K562 (cell line): ENCODE measurements at regions not wholly inside any gene's neighbourhood (a gene's known extent, or its start where the extent isn't known, plus 50 kb on each side); places are given as distances from the start of the nearest gene placed in this dataset.

ENCODE experiments used
- ATAC-seq: fragments of 200-7000 bp; cut with Tn5 transposase; 3 replicates; pipeline ENCODE4 v1.9.1; 2020; ENCODE audit warnings: moderate library complexity
- BruUV-seq: library from RNA; stranded (reverse); fragments of 400-500 nt; replicated peaks from 2 replicates; lab custom pipeline; 2021; lab: Mats Ljungman, UMichigan
- CTCF ChIA-PET: fragments of 300-600 bp; formaldehyde crosslinking; extraction: SDS; loops from one replicate; lab custom pipeline; 2021; ENCODE audit warnings: low intra/inter-chr PET ratio; lab: Yijun Ruan, JAX
- POLR2A ChIA-PET: fragments of 300-600, 350-650 bp; sonication (Branson Sonifier 250); formaldehyde crosslinking; extraction: SDS; loops from one replicate; lab custom pipeline; 2021; ENCODE audit warnings: antibody characterized with exemption, inconsistent platforms; lab: Yijun Ruan, JAX
- DNase-seq, 4 experiments: peaks; one replicate each; pipeline versions ENCODE4 v3.0.0 to v3.0.0-alpha.2; 2011 to 2018; ENCODE audit warnings: low spot score in 3 of 4, mixed read lengths in 3 of 4; ENCODE audit errors: extremely low read depth in 1 of 4
- FAIRE-seq: peaks from 2 replicates; lab custom pipeline; 2011; peaks lifted over from hg19 to GRCh38; lab: Jason Lieb, UNC
- H2AFZ ChIP-seq: 2 replicates; pipeline ENCODE4 v1.6.0; 2011; ENCODE audit warnings: low read depth, low read length, control low read depth, inconsistent platforms
- H3K27ac ChIP-seq: fragments of 200-600 bp; 3 replicates; pipeline ENCODE4 v1.8.0; 2011; ENCODE audit warnings: low read depth, mild to moderate bottlenecking, control low read depth, inconsistent platforms, low read length, moderate library complexity, mixed read lengths; ENCODE audit errors: extremely low read depth
- H3K27me3 ChIP-seq, 2 experiments: fragments of 300-600 bp in 1 of 2; 2 replicates in 1 of 2; 3 replicates in 1 of 2; pipeline versions ENCODE4 v1.6.0 to v1.8.0; 2011; ENCODE audit warnings: inconsistent platforms in 2 of 2, low read length in 2 of 2, mild to moderate bottlenecking in 1 of 2, mixed read lengths in 1 of 2, moderate library complexity in 1 of 2; ENCODE audit not compliant: control insufficient read depth in 2 of 2, insufficient read depth in 2 of 2
- H3K36me3 ChIP-seq: fragments of 300-600 bp; 3 replicates; pipeline ENCODE4 v1.8.0; 2011; ENCODE audit warnings: mild to moderate bottlenecking, low read length, inconsistent platforms; ENCODE audit not compliant: control insufficient read depth, insufficient read depth
- H3K4me1 ChIP-seq, 2 experiments: fragments of 200-600 bp in 1 of 2; replicated peaks in 1 of 2; 2 replicates in 1 of 2; 3 replicates in 1 of 2; pipeline versions ENCODE4 v1.5.1 to v1.8.0; 2011; ENCODE audit warnings: inconsistent platforms in 2 of 2, low read length in 2 of 2, mild to moderate bottlenecking in 1 of 2, mixed read lengths in 1 of 2, moderate library complexity in 1 of 2; ENCODE audit not compliant: control insufficient read depth in 2 of 2, insufficient read depth in 2 of 2
- H3K4me2 ChIP-seq: 2 replicates; pipeline ENCODE4 v1.6.1; 2011; ENCODE audit warnings: low read length, control low read depth, inconsistent platforms, mixed read lengths; ENCODE audit not compliant: insufficient read depth
- H3K4me3 ChIP-seq: fragments of 200-600 bp; sonication (generic), shearing (Covaris generic); 2 replicates; pipeline ENCODE4 v1.5.1; 2016; ENCODE audit warnings: control low read depth, inconsistent platforms
- H3K79me2 ChIP-seq: fragments of 200-600 bp; 3 replicates; pipeline ENCODE4 v1.8.0; 2011; ENCODE audit warnings: low read length, inconsistent platforms; ENCODE audit not compliant: control insufficient read depth, insufficient read depth
- H3K9ac ChIP-seq, 2 experiments: 2 replicates each; pipeline versions ENCODE4 v1.6.0 to v1.6.1; 2011; ENCODE audit warnings: low read depth in 2 of 2, low read length in 2 of 2, control low read depth in 1 of 2, inconsistent platforms in 1 of 2, mild to moderate bottlenecking in 1 of 2, mixed read lengths in 1 of 2; ENCODE audit not compliant: insufficient read depth in 1 of 2
- H3K9me1 ChIP-seq: one replicate; pipeline ENCODE4 v1.6.0; 2011; ENCODE audit warnings: inconsistent platforms, mild to moderate bottlenecking, low read length, moderate library complexity; ENCODE audit not compliant: control insufficient read depth, insufficient read depth
- H3K9me3 ChIP-seq: replicated peaks from 2 replicates; pipeline ENCODE4 v1.5.1; 2011; ENCODE audit warnings: low read depth, low read length, inconsistent platforms; ENCODE audit not compliant: control insufficient read depth, insufficient read depth
- H4K20me1 ChIP-seq: replicated peaks from 2 replicates; pipeline ENCODE4 v1.6.1; 2011; ENCODE audit warnings: low read length, inconsistent platforms, mixed read lengths; ENCODE audit not compliant: control insufficient read depth, insufficient read depth
- ADNP ChIP-seq: fragments of 200-800 bp; sonication (Bioruptor generic); IDR thresholded peaks from 2 replicates; pipeline ENCODE4 v1.6.1; 2016; ENCODE audit warnings: missing genetic modification characterization, missing compliant biosample characterization
- CC2D1A ChIP-seq: fragments of 450-650 bp; IDR thresholded peaks from 2 replicates; pipeline ENCODE4 v1.6.1; 2017; ENCODE audit warnings: mild to moderate bottlenecking
- EP300 ChIP-seq: IDR thresholded peaks from 2 replicates; pipeline ENCODE4 v1.6.1; 2012; ENCODE audit warnings: low read length, improper control_type of control experiment
- GABPB2 ChIP-seq: fragments of 250-450 bp; sonication (Bioruptor Pico); conservative IDR thresholded peaks from 2 replicates; pipeline ENCODE4 v1.5.1; 2021; ENCODE audit warnings: mild to moderate bottlenecking
- KAT8 ChIP-seq: fragments of 450-650 bp; IDR thresholded peaks from 2 replicates; pipeline ENCODE4 v1.6.1; 2016; ENCODE audit warnings: low read depth, mild to moderate bottlenecking
- KLF1 ChIP-seq: fragments of 450-650 bp; IDR thresholded peaks from 2 replicates; pipeline ENCODE4 v1.6.1; 2016; ENCODE audit warnings: missing genetic modification characterization, missing compliant biosample characterization
- NEUROD1 ChIP-seq: fragments of 150-350 bp; IDR thresholded peaks from 2 replicates; pipeline ENCODE4 v1.6.1; 2014; ENCODE audit warnings: borderline replicate concordance, low read length, low read depth; ENCODE audit not compliant: partially characterized antibody
- NFE2 ChIP-seq: IDR thresholded peaks from 2 replicates; pipeline ENCODE4 v1.6.1; 2014; ENCODE audit warnings: antibody characterized with exemption, low read depth
- NFIC ChIP-seq: fragments of 450-650 bp; IDR thresholded peaks from 2 replicates; pipeline ENCODE4 v1.6.1; 2017; ENCODE audit warnings: mild to moderate bottlenecking, inconsistent platforms
- POLR2AphosphoS2 ChIP-seq: IDR thresholded peaks from 2 replicates; pipeline ENCODE4 v1.6.1; 2012; ENCODE audit warnings: low read length, improper control_type of control experiment
- SMC3 ChIP-seq: conservative IDR thresholded peaks from 2 replicates; pipeline ENCODE4 v1.6.1; 2011; ENCODE audit warnings: low read depth, low read length, improper control_type of control experiment; ENCODE audit not compliant: insufficient read depth
- TGIF2 ChIP-seq: sonication (generic); formaldehyde crosslinking; IDR thresholded peaks from 2 replicates; pipeline ENCODE4 v1.8.1; 2022; ENCODE audit warnings: mild to moderate bottlenecking, missing genetic modification reagents, moderate library complexity
- THAP12 ChIP-seq: fragments of 250-450 bp; sonication (Bioruptor Pico); IDR thresholded peaks from 2 replicates; pipeline ENCODE4 v1.9.0; 2021; ENCODE audit warnings: mild to moderate bottlenecking, inconsistent platforms
- ZNF57 ChIP-seq: fragments of 450-650 bp; formaldehyde crosslinking; IDR thresholded peaks from 2 replicates; pipeline ENCODE4 v1.4.0; 2020; ENCODE audit warnings: mild to moderate bottlenecking, moderate library complexity
- WGBS: fragments of 100-300 bp; shearing (Covaris generic); methylation state at CpG from one replicate; pipeline ENCODE4 v1.1.6; 2016; ENCODE audit warnings: low coverage, mixed read lengths; ENCODE audit not compliant: insufficient coverage; ENCODE audit errors: missing lambda C conversion rate; 5-methylcytosine and 5-hydroxymethylcytosine counted together
- in situ Hi-C: fragments of 300-500 bp; cut with MboI; formaldehyde crosslinking; loops from 4 replicates; pipeline ENCODE4 v1.15.0; 2018; ENCODE audit warnings: inconsistent platforms, mixed read lengths
- intact Hi-C: fragments of 100-400 bp; cut with micrococcal nuclease; formaldehyde crosslinking; loops from 2 replicates; pipeline ENCODE4 v1.14.2; 2022
- TF ChIP-seq, protein P1 (sequence below): sonication (generic); IDR thresholded peaks from 2 replicates; pipeline ENCODE4 v1.6.1; 2016
- TF ChIP-seq, protein P2 (sequence below): sonication (generic); formaldehyde crosslinking; IDR thresholded peaks from 2 replicates; pipeline ENCODE4 v1.4.0; 2020; ENCODE audit warnings: mild to moderate bottlenecking, missing genetic modification reagents
- TF ChIP-seq, protein P3 (sequence below): fragments of 250-450 bp; sonication (Bioruptor Pico); IDR thresholded peaks from 2 replicates; pipeline ENCODE4 v1.6.1; 2021; ENCODE audit warnings: mild to moderate bottlenecking
- TF ChIP-seq, protein P4 (sequence below): fragments of 250-450 bp; sonication (Bioruptor Pico); IDR thresholded peaks from 2 replicates; pipeline ENCODE4 v1.8.0; 2021; ENCODE audit warnings: mild to moderate bottlenecking, moderate library complexity

GRCh38 chr13:33525763-33526162, 240.2 kb upstream of the STARD13 start:
- no peak for TF ChIP-seq POLR2AphosphoS2
- no peak for TF ChIP-seq KLF1 (tag)
- TF ChIP-seq, protein P1, sequence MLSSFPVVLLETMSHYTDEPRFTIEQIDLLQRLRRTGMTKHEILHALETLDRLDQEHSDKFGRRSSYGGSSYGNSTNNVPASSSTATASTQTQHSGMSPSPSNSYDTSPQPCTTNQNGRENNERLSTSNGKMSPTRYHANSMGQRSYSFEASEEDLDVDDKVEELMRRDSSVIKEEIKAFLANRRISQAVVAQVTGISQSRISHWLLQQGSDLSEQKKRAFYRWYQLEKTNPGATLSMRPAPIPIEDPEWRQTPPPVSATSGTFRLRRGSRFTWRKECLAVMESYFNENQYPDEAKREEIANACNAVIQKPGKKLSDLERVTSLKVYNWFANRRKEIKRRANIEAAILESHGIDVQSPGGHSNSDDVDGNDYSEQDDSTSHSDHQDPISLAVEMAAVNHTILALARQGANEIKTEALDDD, result no peak
- TF ChIP-seq NFIC, result no peak
- TF ChIP-seq GABPB2, result no peak
- TF ChIP-seq NFE2, result no peak
- TF ChIP-seq SMC3, result no peak
- TF ChIP-seq, protein P2, sequence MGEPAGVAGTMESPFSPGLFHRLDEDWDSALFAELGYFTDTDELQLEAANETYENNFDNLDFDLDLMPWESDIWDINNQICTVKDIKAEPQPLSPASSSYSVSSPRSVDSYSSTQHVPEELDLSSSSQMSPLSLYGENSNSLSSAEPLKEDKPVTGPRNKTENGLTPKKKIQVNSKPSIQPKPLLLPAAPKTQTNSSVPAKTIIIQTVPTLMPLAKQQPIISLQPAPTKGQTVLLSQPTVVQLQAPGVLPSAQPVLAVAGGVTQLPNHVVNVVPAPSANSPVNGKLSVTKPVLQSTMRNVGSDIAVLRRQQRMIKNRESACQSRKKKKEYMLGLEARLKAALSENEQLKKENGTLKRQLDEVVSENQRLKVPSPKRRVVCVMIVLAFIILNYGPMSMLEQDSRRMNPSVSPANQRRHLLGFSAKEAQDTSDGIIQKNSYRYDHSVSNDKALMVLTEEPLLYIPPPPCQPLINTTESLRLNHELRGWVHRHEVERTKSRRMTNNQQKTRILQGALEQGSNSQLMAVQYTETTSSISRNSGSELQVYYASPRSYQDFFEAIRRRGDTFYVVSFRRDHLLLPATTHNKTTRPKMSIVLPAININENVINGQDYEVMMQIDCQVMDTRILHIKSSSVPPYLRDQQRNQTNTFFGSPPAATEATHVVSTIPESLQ (CRISPR knock-in tag), result no peak
- no peak for TF ChIP-seq THAP12 (CRISPR knock-in tag)
- TF ChIP-seq, protein P3, sequence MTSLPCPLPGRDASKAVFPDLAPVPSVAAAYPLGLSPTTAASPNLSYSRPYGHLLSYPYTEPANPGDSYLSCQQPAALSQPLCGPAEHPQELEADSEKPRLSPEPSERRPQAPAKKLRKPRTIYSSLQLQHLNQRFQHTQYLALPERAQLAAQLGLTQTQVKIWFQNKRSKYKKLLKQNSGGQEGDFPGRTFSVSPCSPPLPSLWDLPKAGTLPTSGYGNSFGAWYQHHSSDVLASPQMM (CRISPR knock-in tag), result no peak
- no peak for TF ChIP-seq ADNP (tag)
- TF ChIP-seq TGIF2, result no peak
- no peak for TF ChIP-seq CC2D1A
- TF ChIP-seq ZNF57 (CRISPR knock-in tag), result no peak
- no peak for TF ChIP-seq EP300
- TF ChIP-seq NEUROD1, result no peak
- TF ChIP-seq KAT8, result no peak
- TF ChIP-seq, protein P4, sequence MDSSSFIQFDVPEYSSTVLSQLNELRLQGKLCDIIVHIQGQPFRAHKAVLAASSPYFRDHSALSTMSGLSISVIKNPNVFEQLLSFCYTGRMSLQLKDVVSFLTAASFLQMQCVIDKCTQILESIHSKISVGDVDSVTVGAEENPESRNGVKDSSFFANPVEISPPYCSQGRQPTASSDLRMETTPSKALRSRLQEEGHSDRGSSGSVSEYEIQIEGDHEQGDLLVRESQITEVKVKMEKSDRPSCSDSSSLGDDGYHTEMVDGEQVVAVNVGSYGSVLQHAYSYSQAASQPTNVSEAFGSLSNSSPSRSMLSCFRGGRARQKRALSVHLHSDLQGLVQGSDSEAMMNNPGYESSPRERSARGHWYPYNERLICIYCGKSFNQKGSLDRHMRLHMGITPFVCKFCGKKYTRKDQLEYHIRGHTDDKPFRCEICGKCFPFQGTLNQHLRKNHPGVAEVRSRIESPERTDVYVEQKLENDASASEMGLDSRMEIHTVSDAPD (CRISPR knock-in tag), result no peak
- FAIRE-seq (no peak), DNase-seq (no peak), ATAC-seq (no peak)
- BruUV-seq, result no TSS peak
- no peaks in the 10 kb centered on the region for H3K36me3 ChIP-seq
- H3K9me3 ChIP-seq, result no peaks in the 10 kb centered on the region
- ChIA-PET CTCF (no interaction called here), POLR2A (interaction anchor here (0.8 kb wide), 1 partner anchor 12 kb away, joined by 5 read pairs; no protein-coding TSS in a partner anchor)
- H3K27me3 ChIP-seq, result no peaks in the 10 kb centered on the region
- H3K4me3 ChIP-seq, result no peak overlapping the region
- no peaks in the 10 kb centered on the region for H3K9me1 ChIP-seq
- H3K27ac ChIP-seq, result no peak overlapping the region
- no peak overlapping the region for H2AFZ ChIP-seq
- no peaks in the 10 kb centered on the region for H3K79me2 ChIP-seq
- 5% methylated on average over 4 of the region's 4 CpGs for WGBS
- H3K4me1 ChIP-seq, result no peaks in the 10 kb centered on the region
- H3K9ac ChIP-seq, result no peak overlapping the region
- intact Hi-C loops, result no loop called here
- H3K4me2 ChIP-seq, result no peak overlapping the region
- in situ Hi-C loops, result no loop called here
- H4K20me1 ChIP-seq, result no peaks in the 10 kb centered on the region
